SJSA1 (cell line): ENCODE measurements at regions not wholly inside any gene's neighbourhood (a gene's known extent, or its start where the extent isn't known, plus 50 kb on each side); places are given as distances from the start of the nearest gene placed in this dataset.
"Not testable (repeated sequence)": the region's sequence is repeated elsewhere in the genome, so short reads cannot be mapped to it uniquely, and the experiment has no call there.

Experiments
- DNase-seq, 2 experiments: peaks; one replicate each; pipeline ENCODE4 v3.0.0-alpha.2; 2015 to 2020; ENCODE audit warnings: low spot score in 2 of 2, low read depth in 1 of 2
- H3K27ac ChIP-seq: fragments of 250-450 bp; sonication (Bioruptor Pico); 2 replicates; pipeline ENCODE4 v1.5.1; 2020; ENCODE audit warnings: mild to moderate bottlenecking, moderate library complexity
- H3K27me3 ChIP-seq: fragments of 250-450 bp; sonication (Bioruptor Pico); replicated peaks from 2 replicates; pipeline ENCODE4 v1.5.1; 2020; ENCODE audit warnings: mild to moderate bottlenecking, moderate library complexity
- H3K36me3 ChIP-seq: fragments of 250-450 bp; sonication (Bioruptor Pico); 2 replicates; pipeline ENCODE4 v1.5.1; 2020; ENCODE audit warnings: mild to moderate bottlenecking
- H3K4me1 ChIP-seq: fragments of 250-450 bp; sonication (Bioruptor Pico); replicated peaks from 2 replicates; pipeline ENCODE4 v1.6.1; 2021; ENCODE audit warnings: mild to moderate bottlenecking
- H3K4me3 ChIP-seq: fragments of 250-450 bp; sonication (Bioruptor Pico); 2 replicates; pipeline ENCODE4 v1.5.1; 2020; ENCODE audit warnings: mild to moderate bottlenecking
- H3K9me3 ChIP-seq: fragments of 250-450 bp; sonication (Bioruptor Pico); replicated peaks from 2 replicates; pipeline ENCODE4 v1.5.1; 2020; ENCODE audit warnings: mild to moderate bottlenecking

DNA sequence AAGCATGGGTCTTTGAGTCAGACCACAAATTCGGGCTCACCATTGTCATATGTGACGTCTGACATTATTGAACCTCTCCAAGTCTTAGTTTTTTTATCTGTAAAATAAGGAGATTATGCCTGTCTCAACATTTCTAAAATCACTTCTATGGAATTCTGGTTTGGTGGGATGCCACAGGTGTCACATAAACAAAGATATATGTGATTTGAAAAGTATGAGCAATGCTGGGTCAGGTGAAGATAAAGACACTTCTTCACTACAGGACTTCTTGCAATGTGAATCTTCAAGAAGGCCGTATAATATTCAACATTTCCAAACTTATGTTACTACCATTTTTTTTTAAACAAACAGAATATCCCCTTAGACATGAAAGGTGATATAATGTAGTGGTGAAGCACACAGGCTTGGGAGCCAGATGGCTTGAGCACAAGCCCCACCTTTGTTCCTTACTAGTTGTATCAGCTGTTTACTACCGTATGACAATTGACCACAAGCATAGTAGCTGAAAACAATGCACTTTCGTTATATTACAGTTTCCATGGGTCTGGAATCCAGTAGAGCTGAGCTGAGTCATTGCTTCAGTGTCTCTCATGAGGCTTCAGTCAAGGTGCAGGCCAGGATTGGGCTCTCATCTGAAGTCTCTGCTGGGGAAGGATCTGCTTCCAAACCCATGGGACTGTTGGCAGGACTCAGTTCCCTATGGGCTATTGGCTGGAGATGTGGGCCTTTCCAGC, 87.7 kb downstream of the UTP18 start:
- H3K27me3 ChIP-seq = peaks cover 26% of the 10 kb centered on the region
- no peak overlapping the region for H3K27ac ChIP-seq
- no peak overlapping the region for H3K4me3 ChIP-seq
- H3K4me1 ChIP-seq = no peaks in the 10 kb centered on the region
- H3K9me3 ChIP-seq = no peaks in the 10 kb centered on the region
- H3K36me3 ChIP-seq = no peaks in the 10 kb centered on the region
- DNase-seq = no peak

DNA sequence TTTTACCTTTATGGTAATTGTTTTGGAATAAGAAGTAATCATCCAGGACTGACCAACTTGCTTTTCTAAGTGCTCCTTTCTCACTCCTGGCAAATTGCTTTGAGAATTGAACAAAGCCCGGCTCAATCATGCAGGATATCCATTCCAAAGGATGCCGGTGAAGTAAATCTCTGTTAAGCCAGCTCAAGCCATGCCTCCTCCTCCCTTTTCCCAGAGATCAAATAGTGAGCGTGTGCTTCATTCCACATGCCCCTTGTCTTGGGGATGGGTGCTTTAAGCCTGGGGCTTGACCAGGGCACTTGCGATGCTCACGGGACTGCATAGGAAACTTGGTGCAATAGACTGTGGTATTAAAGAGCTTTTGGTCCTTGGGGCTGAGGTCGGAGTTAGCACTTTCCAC, 90.7 kb downstream of the UTP18 start:
- DNase-seq = no peak
- H3K9me3 ChIP-seq = no peaks in the 10 kb centered on the region
- H3K27me3 ChIP-seq = peaks cover 26% of the 10 kb centered on the region
- H3K27ac ChIP-seq = no peak overlapping the region
- H3K36me3 ChIP-seq = no peaks in the 10 kb centered on the region
- H3K4me1 ChIP-seq = no peaks in the 10 kb centered on the region
- no peak overlapping the region for H3K4me3 ChIP-seq

DNA sequence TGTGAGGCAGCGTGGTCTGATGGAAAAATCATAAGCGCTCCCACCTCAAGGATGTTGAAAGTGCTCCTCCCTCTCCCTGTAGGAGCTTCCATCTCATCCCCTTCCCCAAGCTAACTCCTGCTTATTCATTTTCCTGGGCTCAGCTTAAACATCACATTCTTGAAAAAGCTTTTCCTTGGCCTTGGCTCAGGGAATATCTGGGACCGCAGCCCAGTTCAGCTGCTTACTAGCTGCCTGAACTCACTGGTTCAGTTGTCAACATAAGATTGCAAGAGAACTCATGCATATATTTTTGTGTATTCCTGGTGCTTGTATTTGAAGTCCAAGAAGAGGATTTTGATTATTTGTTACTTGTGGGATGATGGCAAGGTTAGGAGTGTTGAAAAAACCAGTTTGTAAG, 91.5 kb downstream of the UTP18 start:
- no peak for DNase-seq
- no peak overlapping the region for H3K4me3 ChIP-seq
- no peaks in the 10 kb centered on the region for H3K36me3 ChIP-seq
- no peaks in the 10 kb centered on the region for H3K9me3 ChIP-seq
- H3K27me3 ChIP-seq = peaks cover 26% of the 10 kb centered on the region
- no peaks in the 10 kb centered on the region for H3K4me1 ChIP-seq
- H3K27ac ChIP-seq = no peak overlapping the region

DNA sequence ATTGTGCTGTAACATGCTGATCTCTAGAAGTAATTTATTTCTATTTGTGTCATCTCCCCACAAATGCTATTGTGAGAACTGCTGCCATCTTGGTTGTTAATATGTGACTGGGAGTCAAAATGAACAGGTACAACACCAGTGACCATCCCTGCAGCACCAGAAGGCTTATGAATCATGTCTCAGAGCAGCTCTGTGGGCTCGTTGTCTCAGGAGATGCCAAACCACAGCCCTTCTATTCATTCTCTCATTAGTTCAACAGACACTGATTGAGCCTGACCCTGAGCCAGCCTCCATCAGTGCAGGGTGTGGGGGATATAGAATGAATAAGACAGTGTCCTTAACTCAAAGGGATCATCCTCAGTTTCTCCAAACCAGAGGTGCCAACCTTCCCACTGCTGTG, 92.5 kb downstream of the UTP18 start:
- Histone ChIP-seq H3K9me3 (no peaks in the 10 kb centered on the region), H3K27me3 (peaks cover 26% of the 10 kb centered on the region), H3K4me1 (no peaks in the 10 kb centered on the region), H3K36me3 (no peaks in the 10 kb centered on the region), H3K4me3 (no peak overlapping the region), H3K27ac (no peak overlapping the region)
- no peak for DNase-seq

DNA sequence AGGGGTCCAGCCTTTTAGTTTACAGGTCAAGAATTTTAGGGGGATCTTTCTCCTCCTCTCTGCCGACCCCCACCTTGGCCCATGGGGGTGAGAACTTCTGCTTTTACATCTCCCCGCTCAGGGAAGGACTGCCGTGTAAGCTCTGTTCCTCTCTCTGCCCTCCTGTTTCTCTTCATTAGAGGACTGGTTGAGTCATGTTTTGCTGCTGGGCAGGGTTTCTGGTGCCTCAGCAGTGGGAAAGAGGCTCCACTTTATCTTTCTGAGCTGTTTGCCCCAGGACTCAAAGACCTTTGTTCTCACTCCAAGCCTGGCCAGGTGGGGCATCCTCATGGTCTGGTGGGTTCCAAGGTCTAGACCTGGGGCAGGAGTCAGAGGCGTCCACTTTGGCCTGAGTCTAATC, 93.0 kb downstream of the UTP18 start:
- no peaks in the 10 kb centered on the region for H3K36me3 ChIP-seq
- peaks cover 25% of the 10 kb centered on the region for H3K27me3 ChIP-seq
- H3K9me3 ChIP-seq = no peaks in the 10 kb centered on the region
- DNase-seq = no peak
- no peak overlapping the region for H3K27ac ChIP-seq
- no peak overlapping the region for H3K4me3 ChIP-seq
- H3K4me1 ChIP-seq = no peaks in the 10 kb centered on the region

DNA sequence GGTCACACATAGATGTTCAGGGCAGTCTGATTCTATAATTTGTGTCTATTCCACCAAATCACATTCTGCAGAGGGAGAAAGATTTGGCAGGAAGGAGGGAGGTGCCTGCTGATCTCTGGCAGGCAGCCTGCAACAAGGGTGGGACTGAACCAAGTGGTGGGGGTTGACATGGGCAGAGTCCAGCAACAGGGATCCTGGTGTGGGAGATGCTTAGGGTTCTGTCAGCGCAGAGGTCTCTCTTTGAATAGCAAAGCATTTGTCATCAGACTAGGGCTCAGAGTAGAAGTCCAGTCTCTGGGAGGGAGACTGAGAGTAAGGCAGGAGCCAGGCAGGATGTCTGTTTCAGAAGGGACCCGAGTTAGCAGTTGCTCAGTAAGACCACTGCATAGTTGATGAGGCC, 94.6 kb downstream of the UTP18 start:
- Histone ChIP-seq H3K4me3 (no peak overlapping the region), H3K27me3 (peaks cover 18% of the 10 kb centered on the region), H3K27ac (no peak overlapping the region), H3K36me3 (no peaks in the 10 kb centered on the region), H3K4me1 (no peaks in the 10 kb centered on the region), H3K9me3 (no peaks in the 10 kb centered on the region; the same call in 1 of the 2 replicates)
- no peak for DNase-seq

DNA sequence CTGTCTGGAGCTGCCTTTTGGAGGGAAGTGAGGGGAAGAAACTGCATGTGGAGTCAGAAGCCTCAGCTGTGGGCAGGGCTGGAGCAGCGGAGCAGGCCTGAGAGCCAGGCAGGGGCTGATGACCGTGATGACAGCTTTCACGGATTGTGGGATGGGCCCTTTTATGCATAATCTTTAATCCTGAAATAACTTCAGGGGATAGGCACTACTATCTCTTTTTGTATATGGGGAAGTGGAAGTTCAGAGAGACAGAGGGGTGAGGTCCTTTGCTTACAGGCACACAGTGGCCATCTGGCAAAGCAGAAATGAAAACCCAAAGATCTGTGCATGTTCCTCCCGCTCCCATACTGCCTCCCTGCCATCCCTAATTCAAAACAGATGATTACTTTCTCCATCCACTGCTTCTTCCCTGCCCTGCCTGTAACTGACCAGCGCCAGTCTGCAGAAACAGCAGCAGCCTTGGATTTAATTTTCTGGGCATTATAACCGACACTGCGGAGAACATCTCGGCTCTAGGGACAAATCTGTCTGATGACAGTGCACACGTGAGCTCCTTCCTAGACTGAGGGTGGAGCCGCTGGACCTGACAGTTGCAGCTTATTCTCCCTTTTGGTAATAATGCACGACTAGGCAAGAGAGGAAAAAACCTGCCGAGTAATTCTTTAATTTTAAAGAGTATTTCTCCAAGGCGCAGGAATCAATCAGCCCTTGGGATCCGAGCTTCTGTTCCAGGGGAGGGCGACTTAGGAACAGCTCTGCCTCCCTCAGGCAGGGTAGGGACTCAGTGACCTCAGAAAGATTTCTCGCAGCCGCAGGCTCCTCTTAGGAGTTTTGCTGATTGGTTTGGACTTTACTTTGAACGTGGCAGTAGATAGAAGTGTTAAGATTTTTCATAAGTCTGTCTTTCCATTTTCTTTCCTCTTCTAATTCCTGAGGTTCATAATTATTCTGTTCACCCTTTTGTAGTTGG, 95.4 kb downstream of the UTP18 start:
- Histone ChIP-seq H3K36me3 (no peaks in the 10 kb centered on the region), H3K27me3 (peaks cover 18% of the 10 kb centered on the region), H3K27ac (no peak overlapping the region), H3K4me1 (no peaks in the 10 kb centered on the region), H3K4me3 (no peak overlapping the region), H3K9me3 (no peaks in the 10 kb centered on the region; the same call in 1 of the 2 replicates)
- no peak for DNase-seq

DNA sequence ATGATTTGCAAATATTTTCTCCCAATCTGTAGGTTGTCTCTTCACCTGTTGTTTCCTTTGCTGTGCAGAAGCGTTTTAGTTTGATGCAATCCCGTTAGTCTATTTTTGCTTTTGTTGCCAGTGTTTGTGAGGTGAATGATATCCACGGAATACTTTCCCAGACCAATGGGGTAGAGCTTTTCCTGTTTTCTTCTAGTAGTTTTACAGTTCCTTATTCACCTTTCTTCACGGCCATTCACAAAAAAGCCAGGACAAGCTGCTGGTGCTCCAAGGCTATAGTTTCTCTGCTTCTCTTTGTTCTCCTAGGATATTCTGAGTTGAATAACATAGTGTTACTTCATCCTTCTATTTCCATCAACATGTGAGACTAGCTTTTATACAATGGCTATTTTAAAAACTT, 98.7 kb downstream of the UTP18 start:
- no peaks in the 10 kb centered on the region for H3K36me3 ChIP-seq
- H3K27ac ChIP-seq = no peak overlapping the region
- H3K4me3 ChIP-seq = no peak overlapping the region
- peaks cover 22% of the 10 kb centered on the region for H3K27me3 ChIP-seq
- H3K9me3 ChIP-seq = no peaks in the 10 kb centered on the region; the same call in 1 of the 2 replicates
- no peak for DNase-seq
- no peaks in the 10 kb centered on the region for H3K4me1 ChIP-seq

DNA sequence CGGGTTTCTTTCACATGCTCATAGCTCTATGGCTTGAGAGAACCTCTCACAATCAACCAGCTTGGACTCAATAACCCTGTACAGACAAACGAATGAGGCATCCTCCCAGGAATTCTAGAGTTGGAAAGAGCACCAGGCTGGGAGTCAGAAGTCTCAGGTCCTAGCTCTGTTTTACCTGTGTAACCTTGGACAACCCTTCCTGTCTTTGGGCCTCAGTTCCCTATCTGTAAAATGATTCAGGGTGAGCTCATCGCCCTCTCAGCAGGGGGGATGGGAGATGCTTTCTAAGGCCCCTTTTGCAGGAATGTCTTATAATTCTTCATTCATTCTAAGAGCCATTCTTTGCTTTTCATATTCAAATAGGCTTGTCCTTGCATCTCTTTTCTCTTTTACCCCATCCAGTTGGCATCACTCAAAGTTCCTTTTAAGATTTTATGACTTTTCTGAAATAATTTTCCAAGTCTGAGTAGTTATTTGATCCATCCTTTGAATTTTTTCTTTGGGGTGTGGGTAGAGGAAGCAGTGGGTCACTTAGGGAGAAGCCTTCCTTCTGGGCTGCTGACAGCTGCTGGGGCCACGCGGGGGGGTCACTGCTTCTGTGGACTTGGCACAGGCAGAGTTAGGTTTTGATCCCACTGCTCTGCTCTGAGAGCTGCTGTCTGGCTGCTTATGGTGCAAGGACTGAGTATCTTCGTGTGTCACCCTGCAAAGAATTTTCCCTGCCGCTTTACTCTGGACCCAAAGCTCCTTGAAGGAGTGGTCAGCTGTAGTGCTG, 102.7 kb downstream of the UTP18 start:
- H3K4me3 ChIP-seq = no peak overlapping the region
- no peak for DNase-seq

DNA sequence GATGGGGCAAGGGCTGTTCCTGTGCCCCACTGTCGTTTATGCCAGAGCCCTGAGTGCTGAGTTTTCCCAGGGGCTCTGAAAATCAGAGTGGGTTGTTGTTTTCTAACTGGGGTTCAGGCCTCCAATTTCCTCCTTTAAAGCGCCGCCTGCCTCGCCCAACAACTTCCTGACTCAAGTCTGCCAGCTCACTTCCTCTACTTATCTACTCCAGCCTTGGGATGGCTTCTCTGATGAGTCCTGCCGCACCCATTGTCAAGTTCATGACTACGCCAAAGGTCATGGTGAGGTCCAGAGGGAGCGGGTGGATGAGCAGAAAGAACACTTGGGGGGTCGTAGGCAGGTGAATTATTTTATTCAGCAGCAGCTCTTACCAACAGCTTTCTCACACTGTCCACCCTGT, 104.7 kb downstream of the UTP18 start:
- H3K36me3 ChIP-seq = no peaks in the 10 kb centered on the region
- H3K4me3 ChIP-seq = no peak overlapping the region
- H3K9me3 ChIP-seq = no peaks in the 10 kb centered on the region
- H3K27ac ChIP-seq = no peak overlapping the region
- no peak for DNase-seq
- peaks cover 11% of the 10 kb centered on the region; the same call in 1 of the 2 replicates for H3K27me3 ChIP-seq
- no peaks in the 10 kb centered on the region for H3K4me1 ChIP-seq

More for the DNA sequence above, 102.7 kb downstream of the UTP18 start:
- Histone ChIP-seq H3K27ac (no peak overlapping the region), H3K9me3 (no peaks in the 10 kb centered on the region; the same call in 1 of the 2 replicates), H3K4me1 (no peaks in the 10 kb centered on the region), H3K27me3 (peaks cover 21% of the 10 kb centered on the region), H3K36me3 (no peaks in the 10 kb centered on the region)

DNA sequence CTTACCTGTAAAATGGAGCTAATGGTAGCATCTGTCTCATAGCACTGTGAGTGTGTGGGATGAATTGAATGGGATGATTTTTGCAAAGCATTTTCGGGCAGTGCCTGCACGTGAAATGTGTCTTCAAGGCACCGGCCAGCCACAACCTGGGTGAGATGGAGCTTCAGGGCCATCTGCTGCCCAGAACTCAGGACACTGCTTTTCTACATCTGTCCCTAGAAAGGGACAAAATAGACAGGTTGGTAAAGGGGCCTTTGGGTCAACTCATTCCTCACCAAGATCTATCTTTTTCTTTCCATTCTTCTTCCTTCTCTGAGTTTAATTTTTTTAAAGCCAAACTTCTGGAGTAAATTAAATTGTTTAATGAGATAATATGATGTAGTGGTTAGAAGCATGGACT, 106.5 kb downstream of the UTP18 start:
- Histone ChIP-seq H3K36me3 (no peaks in the 10 kb centered on the region), H3K27ac (no peak overlapping the region), H3K4me3 (no peak overlapping the region), H3K4me1 (no peaks in the 10 kb centered on the region), H3K27me3 (peaks cover 11% of the 10 kb centered on the region; the same call in 1 of the 2 replicates), H3K9me3 (no peaks in the 10 kb centered on the region)
- no peak for DNase-seq

DNA sequence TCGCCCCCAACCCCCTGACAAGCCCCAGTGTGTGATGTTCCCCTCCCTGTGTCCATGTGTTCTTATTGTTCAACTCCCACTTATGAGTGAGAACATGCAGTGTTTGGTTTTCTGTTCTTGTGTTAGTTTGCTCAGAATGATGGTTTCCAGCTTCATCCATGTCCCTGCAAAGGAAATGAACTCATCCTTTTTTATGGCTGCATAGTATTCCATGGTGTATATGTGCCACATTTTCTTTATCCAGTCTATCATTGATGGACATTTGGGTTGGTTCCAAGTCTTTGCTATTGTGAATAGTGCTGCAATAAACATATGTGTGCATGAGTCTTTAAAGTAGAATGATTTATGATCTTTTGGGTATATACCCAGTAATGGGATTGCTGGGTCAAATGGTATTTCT, 107.5 kb downstream of the UTP18 start:
- not testable (repeated sequence) for H3K27ac ChIP-seq, DNase-seq, H3K4me1 ChIP-seq, H3K36me3 ChIP-seq, H3K4me3 ChIP-seq, H3K27me3 ChIP-seq, H3K9me3 ChIP-seq

DNA sequence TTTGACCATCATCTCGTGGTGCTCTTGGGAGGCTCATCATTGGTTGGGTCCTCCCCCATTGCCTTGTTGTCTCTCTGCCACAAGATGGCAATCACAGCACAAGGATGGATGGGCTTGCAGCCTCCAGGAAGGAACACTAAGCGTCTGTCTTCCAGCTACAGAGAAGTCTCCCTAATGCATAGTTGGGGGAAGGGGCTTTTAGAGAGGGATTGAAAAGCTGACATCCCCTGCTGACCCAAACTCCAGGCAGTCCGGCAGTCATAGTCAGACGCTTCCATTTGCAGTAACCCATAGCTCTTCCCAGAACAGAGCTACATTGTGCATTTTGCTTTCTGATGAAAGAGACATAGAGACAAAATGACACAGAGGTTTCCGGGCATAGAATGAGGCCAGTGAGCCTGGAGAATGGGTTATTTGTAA, 111.4 kb downstream of the UTP18 start:
- Histone ChIP-seq H3K36me3 (no peaks in the 10 kb centered on the region), H3K4me3 (no peak overlapping the region), H3K4me1 (no peaks in the 10 kb centered on the region), H3K27ac (no peak overlapping the region), H3K27me3 (no peaks in the 10 kb centered on the region; the same call in 1 of the 2 replicates), H3K9me3 (no peaks in the 10 kb centered on the region)
- DNase-seq = peak in 1 of 2 experiments; percentile 18
